ENCODE measurements at regions not wholly inside any gene's neighbourhood (a gene's known extent, or its start where the extent isn't known, plus 50 kb on each side); places are given as distances from the start of the nearest gene placed in this dataset.

DNA sequence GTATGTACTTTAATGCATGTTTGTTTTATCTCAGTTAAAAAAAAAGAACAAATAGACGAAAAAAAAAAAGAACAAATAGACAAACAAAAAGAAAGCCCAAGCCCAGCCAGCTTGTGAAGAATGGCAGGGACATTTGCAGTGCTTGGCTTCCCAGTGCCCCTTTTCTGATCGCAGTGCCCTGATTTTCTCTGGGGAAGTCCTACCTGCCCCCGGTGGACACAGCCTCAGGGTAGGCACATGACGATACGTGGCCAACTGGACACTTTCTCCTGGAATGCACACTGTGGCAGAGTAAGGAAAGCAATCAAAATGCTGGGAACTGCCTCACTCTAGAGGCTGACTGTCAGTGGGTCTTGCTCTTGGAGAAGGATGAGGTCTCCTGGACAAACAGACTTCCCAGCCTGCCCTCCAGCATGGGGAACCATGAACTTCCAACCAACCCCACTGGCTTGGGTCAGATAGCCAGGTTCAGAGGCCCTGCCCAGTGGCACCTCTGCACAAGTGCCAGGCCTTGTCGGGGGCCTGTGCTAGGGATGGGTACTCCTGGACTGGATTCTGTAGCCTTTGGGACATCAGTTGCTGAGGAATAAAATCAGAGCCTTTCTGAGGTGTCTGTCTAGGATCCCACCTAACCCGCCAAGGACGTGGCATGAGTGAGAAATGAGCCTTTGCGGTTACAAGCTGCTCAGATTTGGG is 76.7 kb downstream of the INHBB start:
- no TSS peak for BruUV-seq (replicated peaks)

More for the DNA sequence above, 76.7 kb downstream of the INHBB start:
- ChIA-PET POLR2A (interaction anchor here (0.5 kb wide), 1 partner anchor 1335 kb away, joined by 3 read pairs; no protein-coding TSS in a partner anchor), CTCF (ENCODE audit: low intra/inter-chr PET ratio) (interaction anchor here (0.7 kb wide), 1 partner anchor 247 kb away, joined by 4 read pairs; no protein-coding TSS in a partner anchor)
- no peak overlapping the region for H3K9ac ChIP-seq (ENCODE audit: insufficient read depth in 1 of 2, low read depth in 2 of 2, low read length in 2 of 2)
- H4K20me1 ChIP-seq (replicated peaks; ENCODE audit: control insufficient read depth, insufficient read depth, low read length), result peaks cover 8% of the 10 kb centered on the region; the same call in 1 of the 2 replicates
- FAIRE-seq (no peak), DNase-seq (ENCODE audit: extremely low read depth in 1 of 4, low spot score in 3 of 4) (no peak), ATAC-seq (no peak)
- H2AFZ ChIP-seq (ENCODE audit: low read depth, low read length), result no peak overlapping the region
- no peaks in the 10 kb centered on the region for H3K79me2 ChIP-seq (ENCODE audit: control insufficient read depth, insufficient read depth, low read length)
- no peaks in the 10 kb centered on the region for H3K9me1 ChIP-seq (ENCODE audit: control insufficient read depth, insufficient read depth, low read length)
- H3K27me3 ChIP-seq (ENCODE audit: control insufficient read depth in 2 of 2, insufficient read depth in 2 of 2, low read length in 2 of 2), result peaks cover 10 to 46% of the 10 kb centered on the region in 2 experiments; a peak in 4 of 5 replicates
- no peaks in the 10 kb centered on the region for H3K36me3 ChIP-seq (ENCODE audit: control insufficient read depth, insufficient read depth, low read length)
- no peaks in the 10 kb centered on the region for H3K4me1 ChIP-seq (replicated peaks in 1 of 2; ENCODE audit: control insufficient read depth in 2 of 2, insufficient read depth in 2 of 2, low read length in 2 of 2)
- intact Hi-C loops (cut with micrococcal nuclease), result no loop called here
- no peak overlapping the region for H3K4me3 ChIP-seq
- H3K9me3 ChIP-seq (replicated peaks; ENCODE audit: control insufficient read depth, insufficient read depth, low read depth, low read length), result no peaks in the 10 kb centered on the region
- 0% methylated on average over 9 of the region's 9 CpGs for WGBS (ENCODE audit: insufficient coverage, low coverage, missing lambda C conversion rate)
- TF ChIP-seq, protein P1, sequence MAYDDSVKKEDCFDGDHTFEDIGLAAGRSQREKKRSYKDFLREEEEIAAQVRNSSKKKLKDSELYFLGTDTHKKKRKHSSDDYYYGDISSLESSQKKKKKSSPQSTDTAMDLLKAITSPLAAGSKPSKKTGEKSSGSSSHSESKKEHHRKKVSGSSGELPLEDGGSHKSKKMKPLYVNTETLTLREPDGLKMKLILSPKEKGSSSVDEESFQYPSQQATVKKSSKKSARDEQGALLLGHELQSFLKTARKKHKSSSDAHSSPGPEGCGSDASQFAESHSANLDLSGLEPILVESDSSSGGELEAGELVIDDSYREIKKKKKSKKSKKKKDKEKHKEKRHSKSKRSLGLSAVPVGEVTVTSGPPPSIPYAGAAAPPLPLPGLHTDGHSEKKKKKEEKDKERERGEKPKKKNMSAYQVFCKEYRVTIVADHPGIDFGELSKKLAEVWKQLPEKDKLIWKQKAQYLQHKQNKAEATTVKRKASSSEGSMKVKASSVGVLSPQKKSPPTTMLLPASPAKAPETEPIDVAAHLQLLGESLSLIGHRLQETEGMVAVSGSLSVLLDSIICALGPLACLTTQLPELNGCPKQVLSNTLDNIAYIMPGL (CRISPR knock-in tag; IDR thresholded peaks at IDR 0.05), result no peak
- TF ChIP-seq MCM5 (IDR thresholded peaks at IDR 0.05; ENCODE audit: low read depth), result no peak
- TF ChIP-seq, protein P2, sequence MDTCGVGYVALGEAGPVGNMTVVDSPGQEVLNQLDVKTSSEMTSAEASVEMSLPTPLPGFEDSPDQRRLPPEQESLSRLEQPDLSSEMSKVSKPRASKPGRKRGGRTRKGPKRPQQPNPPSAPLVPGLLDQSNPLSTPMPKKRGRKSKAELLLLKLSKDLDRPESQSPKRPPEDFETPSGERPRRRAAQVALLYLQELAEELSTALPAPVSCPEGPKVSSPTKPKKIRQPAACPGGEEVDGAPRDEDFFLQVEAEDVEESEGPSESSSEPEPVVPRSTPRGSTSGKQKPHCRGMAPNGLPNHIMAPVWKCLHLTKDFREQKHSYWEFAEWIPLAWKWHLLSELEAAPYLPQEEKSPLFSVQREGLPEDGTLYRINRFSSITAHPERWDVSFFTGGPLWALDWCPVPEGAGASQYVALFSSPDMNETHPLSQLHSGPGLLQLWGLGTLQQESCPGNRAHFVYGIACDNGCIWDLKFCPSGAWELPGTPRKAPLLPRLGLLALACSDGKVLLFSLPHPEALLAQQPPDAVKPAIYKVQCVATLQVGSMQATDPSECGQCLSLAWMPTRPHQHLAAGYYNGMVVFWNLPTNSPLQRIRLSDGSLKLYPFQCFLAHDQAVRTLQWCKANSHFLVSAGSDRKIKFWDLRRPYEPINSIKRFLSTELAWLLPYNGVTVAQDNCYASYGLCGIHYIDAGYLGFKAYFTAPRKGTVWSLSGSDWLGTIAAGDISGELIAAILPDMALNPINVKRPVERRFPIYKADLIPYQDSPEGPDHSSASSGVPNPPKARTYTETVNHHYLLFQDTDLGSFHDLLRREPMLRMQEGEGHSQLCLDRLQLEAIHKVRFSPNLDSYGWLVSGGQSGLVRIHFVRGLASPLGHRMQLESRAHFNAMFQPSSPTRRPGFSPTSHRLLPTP (IDR thresholded peaks at IDR 0.05; ENCODE audit: borderline replicate concordance, extremely low read depth, insufficient read length), result no peak
- TF ChIP-seq ZNF764 (CRISPR knock-in tag; IDR thresholded peaks at IDR 0.05; ENCODE audit: low read depth), result no peak
- no peak for TF ChIP-seq SMAD1 (IDR thresholded peaks at IDR 0.05; ENCODE audit: low read depth, low read length, partially characterized antibody)
- no peak for TF ChIP-seq ZNF444 (CRISPR knock-in tag; IDR thresholded peaks at IDR 0.05)
- no peak for TF ChIP-seq BRD9 (IDR thresholded peaks at IDR 0.05; ENCODE audit: low read depth, partially characterized antibody)
- TF ChIP-seq, protein P3, sequence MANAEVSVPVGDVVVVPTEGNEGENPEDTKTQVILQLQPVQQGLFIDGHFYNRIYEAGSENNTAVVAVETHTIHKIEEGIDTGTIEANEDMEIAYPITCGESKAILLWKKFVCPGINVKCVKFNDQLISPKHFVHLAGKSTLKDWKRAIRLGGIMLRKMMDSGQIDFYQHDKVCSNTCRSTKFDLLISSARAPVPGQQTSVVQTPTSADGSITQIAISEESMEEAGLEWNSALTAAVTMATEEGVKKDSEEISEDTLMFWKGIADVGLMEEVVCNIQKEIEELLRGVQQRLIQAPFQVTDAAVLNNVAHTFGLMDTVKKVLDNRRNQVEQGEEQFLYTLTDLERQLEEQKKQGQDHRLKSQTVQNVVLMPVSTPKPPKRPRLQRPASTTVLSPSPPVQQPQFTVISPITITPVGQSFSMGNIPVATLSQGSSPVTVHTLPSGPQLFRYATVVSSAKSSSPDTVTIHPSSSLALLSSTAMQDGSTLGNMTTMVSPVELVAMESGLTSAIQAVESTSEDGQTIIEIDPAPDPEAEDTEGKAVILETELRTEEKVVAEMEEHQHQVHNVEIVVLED (CRISPR knock-in tag; IDR thresholded peaks at IDR 0.05), result no peak
- no peak for TF ChIP-seq NFATC3 (IDR thresholded peaks at IDR 0.05)
- no peak for TF ChIP-seq ZKSCAN8 (CRISPR knock-in tag; IDR thresholded peaks at IDR 0.05)
- no peak for TF ChIP-seq CCNT2 (IDR thresholded peaks at IDR 0.05; ENCODE audit: borderline replicate concordance, extremely low read depth, insufficient read length, low read depth, low read length)
- no peak for TF ChIP-seq MAFF (IDR thresholded peaks at IDR 0.05; ENCODE audit: low read length)
- TF ChIP-seq, protein P4, sequence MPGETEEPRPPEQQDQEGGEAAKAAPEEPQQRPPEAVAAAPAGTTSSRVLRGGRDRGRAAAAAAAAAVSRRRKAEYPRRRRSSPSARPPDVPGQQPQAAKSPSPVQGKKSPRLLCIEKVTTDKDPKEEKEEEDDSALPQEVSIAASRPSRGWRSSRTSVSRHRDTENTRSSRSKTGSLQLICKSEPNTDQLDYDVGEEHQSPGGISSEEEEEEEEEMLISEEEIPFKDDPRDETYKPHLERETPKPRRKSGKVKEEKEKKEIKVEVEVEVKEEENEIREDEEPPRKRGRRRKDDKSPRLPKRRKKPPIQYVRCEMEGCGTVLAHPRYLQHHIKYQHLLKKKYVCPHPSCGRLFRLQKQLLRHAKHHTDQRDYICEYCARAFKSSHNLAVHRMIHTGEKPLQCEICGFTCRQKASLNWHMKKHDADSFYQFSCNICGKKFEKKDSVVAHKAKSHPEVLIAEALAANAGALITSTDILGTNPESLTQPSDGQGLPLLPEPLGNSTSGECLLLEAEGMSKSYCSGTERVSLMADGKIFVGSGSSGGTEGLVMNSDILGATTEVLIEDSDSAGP (CRISPR knock-in tag; IDR thresholded peaks at IDR 0.05), result no peak
- no peak for TF ChIP-seq XRCC3 (IDR thresholded peaks at IDR 0.05)
- H3K4me2 ChIP-seq (ENCODE audit: insufficient read depth, low read length), result no peak overlapping the region
- in situ Hi-C loops (cut with MboI), result no loop called here
- H3K27ac ChIP-seq (ENCODE audit: extremely low read depth, low read depth, low read length), result no peak overlapping the region
